ENCODE measurements at regions not wholly inside any gene's neighbourhood (a gene's known extent, or its start where the extent isn't known, plus 50 kb on each side); places are given as distances from the start of the nearest gene placed in this dataset.

- intact Hi-C loops (cut with micrococcal nuclease; ENCODE audit: unreplicated experiment), result no loop called here
- DNase-seq, result no peak
- Histone ChIP-seq H3K27ac (no peak overlapping the region), H3K36me3 (ENCODE audit: low read depth) (no peaks in the 10 kb centered on the region), H3K4me2 (no peak overlapping the region), H3K79me2 (ENCODE audit: low read depth) (no peaks in the 10 kb centered on the region), H3K27me3 (ENCODE audit: insufficient read depth, low read depth) (no peaks in the 10 kb centered on the region), H2AFZ (no peak overlapping the region), H3K9me3 (ENCODE audit: insufficient read depth, low read depth) (peaks cover 11% of the 10 kb centered on the region; the same call in 1 of the 2 replicates), H3K4me1 (replicated peaks; ENCODE audit: insufficient read depth) (0 out of 2 replicates have a peak, but pooled peaks cover 5% of the 10 kb centered on the region), H4K20me1 (ENCODE audit: insufficient read depth) (no peaks in the 10 kb centered on the region), H3K9me2 (ENCODE audit: insufficient read depth) (no peaks in the 10 kb centered on the region), H3K4me3 (no peak overlapping the region), H3F3A (ENCODE audit: insufficient read depth, low read depth) (no peaks in the 10 kb centered on the region)
- TF ChIP-seq EZH2 (IDR thresholded peaks at IDR 0.05; ENCODE audit: low read depth), result no peak
- no peak for TF ChIP-seq CTCF (conservative IDR thresholded peaks at IDR 0.05)
- CTCF ChIA-PET, result interaction anchor here (0.5 kb wide), 1 partner anchor 32 kb away, joined by 4 read pairs; no protein-coding TSS in a partner anchor
- POLR2A ChIA-PET (ENCODE audit: unreplicated experiment), result no interaction called here
- BruUV-seq (replicated peaks), result no TSS peak
Observed at GRCh38 chr6:140345935-140346334, 971.5 kb upstream of the CITED2 start.

- H3K27me3 ChIP-seq (ENCODE audit: insufficient read depth, low read depth), result no peaks in the 10 kb centered on the region
- H3K9me3 ChIP-seq (ENCODE audit: insufficient read depth, low read depth), result peaks cover 14% of the 10 kb centered on the region; the same call in 1 of the 2 replicates
- intact Hi-C loops (cut with micrococcal nuclease; ENCODE audit: unreplicated experiment), result no loop called here
- CTCF ChIA-PET, result no interaction called here
- H3K4me3 ChIP-seq, result no peak overlapping the region
- DNase-seq, result no peak
- H3K4me2 ChIP-seq, result no peak overlapping the region
- no peaks in the 10 kb centered on the region for H3F3A ChIP-seq (ENCODE audit: insufficient read depth, low read depth)
- no peaks in the 10 kb centered on the region for H3K79me2 ChIP-seq (ENCODE audit: low read depth)
- no peaks in the 10 kb centered on the region for H3K9me2 ChIP-seq (ENCODE audit: insufficient read depth)
- H3K36me3 ChIP-seq (ENCODE audit: low read depth), result no peaks in the 10 kb centered on the region
- TF ChIP-seq CTCF (conservative IDR thresholded peaks at IDR 0.05) (no peak), EZH2 (IDR thresholded peaks at IDR 0.05; ENCODE audit: low read depth) (no peak)
- 0 out of 2 replicates have a peak, but pooled peaks cover 5% of the 10 kb centered on the region for H3K4me1 ChIP-seq (replicated peaks; ENCODE audit: insufficient read depth)
- no peaks in the 10 kb centered on the region for H4K20me1 ChIP-seq (ENCODE audit: insufficient read depth)
- POLR2A ChIA-PET (ENCODE audit: unreplicated experiment), result no interaction called here
- no peak overlapping the region for H3K27ac ChIP-seq
- H2AFZ ChIP-seq, result no peak overlapping the region
- BruUV-seq (replicated peaks), result no TSS peak
Observed at GRCh38 chr6:140344142-140344913, 969.9 kb upstream of the CITED2 start.

- TF ChIP-seq EZH2 (IDR thresholded peaks at IDR 0.05; ENCODE audit: low read depth), result no peak
- POLR2A ChIA-PET (ENCODE audit: unreplicated experiment), result no interaction called here
- H2AFZ ChIP-seq, result no peak overlapping the region
- no peak for DNase-seq
- no TSS peak for BruUV-seq (replicated peaks)
- H3K4me3 ChIP-seq, result no peak overlapping the region
- 0 out of 2 replicates have a peak, but pooled peaks cover 5% of the 10 kb centered on the region for H3K4me1 ChIP-seq (replicated peaks; ENCODE audit: insufficient read depth)
- no peaks in the 10 kb centered on the region for H4K20me1 ChIP-seq (ENCODE audit: insufficient read depth)
- H3K4me2 ChIP-seq, result no peak overlapping the region
- no peaks in the 10 kb centered on the region for H3K79me2 ChIP-seq (ENCODE audit: low read depth)
- CTCF ChIA-PET, result no interaction called here
- H3K9me2 ChIP-seq (ENCODE audit: insufficient read depth), result no peaks in the 10 kb centered on the region
- no peak overlapping the region for H3K27ac ChIP-seq
- H3K27me3 ChIP-seq (ENCODE audit: insufficient read depth, low read depth), result no peaks in the 10 kb centered on the region
- H3K9me3 ChIP-seq (ENCODE audit: insufficient read depth, low read depth), result peaks cover 14% of the 10 kb centered on the region; the same call in 1 of the 2 replicates
- H3K36me3 ChIP-seq (ENCODE audit: low read depth), result no peaks in the 10 kb centered on the region
- no peaks in the 10 kb centered on the region for H3F3A ChIP-seq (ENCODE audit: insufficient read depth, low read depth)
- intact Hi-C loops (cut with micrococcal nuclease; ENCODE audit: unreplicated experiment), result no loop called here
Observed at GRCh38 chr6:140343128-140343527, 968.7 kb upstream of the CITED2 start.

All from PC-9 (cell line).